Adrenal gland (tissue), 5 donors: ENCODE measurements at regions not wholly inside any gene's neighbourhood (a gene's known extent, or its start where the extent isn't known, plus 50 kb on each side); places are given as distances from the start of the nearest gene placed in this dataset.

ENCODE experiments used
- POLR2A ChIP-seq, 2 donors: fragments of 450-650 bp; IDR thresholded peaks; one replicate each; pipeline ENCODE4 v1.6.1; 2017; ENCODE audit warnings: antibody characterized with exemption in 2 of 2, mild to moderate bottlenecking in 2 of 2, moderate library complexity in 1 of 2
- TF ChIP-seq, protein P1 (sequence below), 6 experiments: fragments of 450-650 bp in 4 of 6; fragments of 200-600 bp in 2 of 6; sonication (generic) in 1 of 6; IDR thresholded peaks; 1 replicate in 5 of 6; 2 replicates in 1 of 6; pipeline versions ENCODE4 v1.5.1 to v1.8.0; 2016 to 2021; ENCODE audit warnings: antibody characterized with exemption in 6 of 6, mild to moderate bottlenecking in 2 of 6, moderate library complexity in 1 of 6
- donor health status: DM: no; HTN: no; CAD: no.

DNA sequence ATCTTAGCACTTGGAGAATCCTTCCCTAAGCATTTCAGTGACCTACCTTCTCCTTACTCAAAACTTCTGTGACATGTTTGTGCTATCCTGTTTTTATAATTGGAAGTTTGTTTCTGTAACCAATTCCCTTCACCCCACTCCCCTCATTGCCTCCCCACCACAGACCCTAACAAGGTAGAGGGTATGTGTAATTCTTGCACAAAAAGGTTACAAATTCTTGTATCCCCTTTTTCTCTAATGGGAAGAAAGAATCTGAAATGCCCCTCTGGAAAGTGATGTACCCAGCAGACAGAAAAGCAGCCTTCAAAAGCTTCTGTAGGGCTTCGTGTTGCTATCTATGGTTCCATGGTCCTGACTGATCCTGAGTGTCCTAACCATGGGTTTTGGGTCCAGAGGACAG lies 111.7 kb upstream of the TMEM170B start:
- TF ChIP-seq, protein P1, sequence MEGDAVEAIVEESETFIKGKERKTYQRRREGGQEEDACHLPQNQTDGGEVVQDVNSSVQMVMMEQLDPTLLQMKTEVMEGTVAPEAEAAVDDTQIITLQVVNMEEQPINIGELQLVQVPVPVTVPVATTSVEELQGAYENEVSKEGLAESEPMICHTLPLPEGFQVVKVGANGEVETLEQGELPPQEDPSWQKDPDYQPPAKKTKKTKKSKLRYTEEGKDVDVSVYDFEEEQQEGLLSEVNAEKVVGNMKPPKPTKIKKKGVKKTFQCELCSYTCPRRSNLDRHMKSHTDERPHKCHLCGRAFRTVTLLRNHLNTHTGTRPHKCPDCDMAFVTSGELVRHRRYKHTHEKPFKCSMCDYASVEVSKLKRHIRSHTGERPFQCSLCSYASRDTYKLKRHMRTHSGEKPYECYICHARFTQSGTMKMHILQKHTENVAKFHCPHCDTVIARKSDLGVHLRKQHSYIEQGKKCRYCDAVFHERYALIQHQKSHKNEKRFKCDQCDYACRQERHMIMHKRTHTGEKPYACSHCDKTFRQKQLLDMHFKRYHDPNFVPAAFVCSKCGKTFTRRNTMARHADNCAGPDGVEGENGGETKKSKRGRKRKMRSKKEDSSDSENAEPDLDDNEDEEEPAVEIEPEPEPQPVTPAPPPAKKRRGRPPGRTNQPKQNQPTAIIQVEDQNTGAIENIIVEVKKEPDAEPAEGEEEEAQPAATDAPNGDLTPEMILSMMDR (IDR thresholded peaks at IDR 0.05), result no peak
- no peak for TF ChIP-seq POLR2A (IDR thresholded peaks at IDR 0.05)
